ENCODE measurements at regions not wholly inside any gene's neighbourhood (a gene's known extent, or its start where the extent isn't known, plus 50 kb on each side); places are given as distances from the start of the nearest gene placed in this dataset.

DNA sequence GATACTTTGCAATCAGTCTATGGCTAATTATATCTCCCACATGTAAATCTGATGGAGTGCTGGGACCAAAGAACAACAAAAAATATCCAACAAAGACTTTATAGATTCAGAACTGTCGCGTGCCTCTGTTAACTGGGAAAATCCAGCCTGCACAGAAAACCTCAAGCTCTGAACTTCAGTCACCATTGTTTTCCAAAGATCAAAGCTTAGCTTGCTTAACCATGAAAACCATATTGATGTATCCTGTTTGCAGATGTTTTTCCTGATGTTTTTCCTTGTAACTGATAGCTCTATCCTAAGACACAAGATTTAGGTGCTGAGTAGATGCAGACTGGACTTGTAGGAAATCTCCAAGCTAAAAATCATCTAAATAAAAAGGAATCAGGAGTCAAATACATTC, 163.7 kb downstream of the GXYLT1 start:
- DNase-seq = no peak

DNA sequence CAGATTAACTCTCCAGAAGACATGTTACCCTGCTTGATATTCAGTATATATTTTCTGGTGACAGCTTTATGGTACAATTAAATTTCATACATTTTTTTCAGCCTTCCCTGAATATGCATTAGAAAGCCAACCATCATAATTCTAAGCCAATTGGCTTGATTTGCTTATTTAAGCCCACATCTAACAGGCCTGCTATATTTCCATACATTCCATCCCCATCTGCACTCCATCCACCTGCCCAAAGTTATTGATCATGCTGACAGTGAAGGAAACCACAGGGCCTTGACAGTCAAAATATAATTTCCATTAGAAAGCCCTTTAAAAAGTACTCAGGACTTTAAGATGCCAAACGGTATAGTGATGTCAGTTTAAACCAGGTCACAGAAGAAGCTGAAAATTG, 164.3 kb downstream of the GXYLT1 start:
- no peak for DNase-seq

DNA sequence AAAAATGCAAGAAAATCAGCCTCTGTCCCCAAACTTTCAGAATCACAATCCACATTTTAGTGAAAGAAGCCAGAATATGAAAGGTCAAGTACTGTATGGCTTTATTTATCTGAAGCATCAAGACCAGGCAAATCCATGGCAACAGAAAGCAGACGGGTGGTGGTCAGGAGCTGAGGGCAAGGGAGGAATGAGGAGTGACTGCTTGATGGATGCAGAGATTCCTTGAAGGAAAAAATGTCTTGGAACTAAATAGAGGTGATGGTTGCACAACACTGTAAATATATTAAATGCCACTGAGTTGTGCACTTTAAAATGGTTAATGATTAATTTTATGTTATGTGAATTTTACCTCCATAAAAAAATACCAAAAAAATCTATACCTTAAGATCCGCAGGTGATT, 165.1 kb downstream of the GXYLT1 start:
- no peak for DNase-seq

DNA sequence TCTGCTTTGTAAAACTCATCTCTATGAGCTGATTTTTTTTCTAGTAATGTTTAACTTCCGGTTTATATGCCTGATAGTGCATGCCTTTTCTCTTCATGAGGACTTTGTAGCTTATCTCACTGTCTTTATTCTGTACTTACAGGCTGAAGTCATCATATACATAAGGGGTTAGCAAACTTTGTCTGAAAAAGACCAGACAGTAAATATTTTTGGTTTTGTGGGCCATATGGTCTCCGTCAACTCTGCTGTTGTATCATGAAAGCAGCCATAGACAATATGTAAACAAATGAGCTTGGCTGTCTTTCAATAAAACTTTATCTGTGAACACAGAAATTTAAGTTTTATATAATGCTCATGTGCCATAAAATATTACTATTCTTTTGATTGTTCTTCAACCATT, 172.1 kb downstream of the GXYLT1 start:
- no peak for DNase-seq

DNA sequence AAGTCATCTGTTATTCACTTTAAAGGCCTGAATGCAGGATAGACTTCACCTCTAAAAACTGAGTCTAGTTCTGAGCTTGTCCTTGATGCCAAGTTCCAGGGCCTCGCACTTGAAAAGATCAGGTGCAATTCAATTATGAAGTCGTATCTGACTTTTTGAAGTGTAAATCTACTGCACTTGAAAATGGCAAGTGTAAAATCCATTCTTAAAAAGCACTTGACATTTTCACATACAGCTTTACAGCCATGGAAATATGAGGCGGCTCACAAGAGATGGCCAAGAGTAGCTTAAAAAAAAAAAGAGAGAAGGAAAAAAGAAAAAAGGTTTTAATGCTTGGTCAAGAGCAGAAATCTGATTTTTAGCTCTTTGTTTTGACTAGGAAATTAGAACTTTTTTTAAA, 172.5 kb downstream of the GXYLT1 start:
- DNase-seq = no peak

DNA sequence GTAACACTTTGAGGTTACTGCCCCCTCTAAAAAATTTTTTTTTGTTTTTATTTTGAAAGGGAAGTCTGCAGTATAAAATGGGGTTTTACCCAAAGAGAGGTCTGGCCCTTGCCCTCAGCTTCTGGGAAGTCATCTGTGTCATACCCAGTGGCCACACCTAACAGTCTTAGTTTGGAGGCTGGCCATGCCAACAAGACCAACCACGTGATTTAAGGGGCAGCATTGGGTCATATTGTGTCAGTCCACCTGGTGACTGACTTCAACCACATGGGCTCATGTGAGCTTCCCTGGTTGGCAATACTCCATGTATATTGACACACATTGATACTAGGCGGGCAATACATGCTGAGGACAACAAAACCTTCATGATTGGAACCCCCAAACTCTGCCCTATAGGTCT, 173.9 kb downstream of the GXYLT1 start:
- no peak for DNase-seq

DNA sequence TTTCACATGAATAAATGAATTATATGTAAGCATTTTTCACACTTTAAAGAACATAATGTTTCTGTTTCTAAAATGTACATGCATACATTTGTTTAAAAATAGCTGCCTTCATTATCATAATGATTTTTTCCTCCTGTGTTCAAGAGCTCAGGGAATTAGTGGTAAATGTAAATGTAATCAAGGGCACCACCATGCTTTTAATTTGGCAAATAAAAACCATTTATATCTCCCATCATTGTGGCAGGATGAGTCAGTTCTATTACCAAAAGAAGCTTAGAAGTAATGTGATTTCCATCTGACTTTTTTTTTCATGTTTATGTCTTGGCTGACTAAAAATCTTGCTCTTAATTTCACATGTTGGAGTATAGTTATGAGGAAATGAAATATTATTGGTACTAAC, 176.1 kb downstream of the GXYLT1 start:
- DNase-seq = no peak

DNA sequence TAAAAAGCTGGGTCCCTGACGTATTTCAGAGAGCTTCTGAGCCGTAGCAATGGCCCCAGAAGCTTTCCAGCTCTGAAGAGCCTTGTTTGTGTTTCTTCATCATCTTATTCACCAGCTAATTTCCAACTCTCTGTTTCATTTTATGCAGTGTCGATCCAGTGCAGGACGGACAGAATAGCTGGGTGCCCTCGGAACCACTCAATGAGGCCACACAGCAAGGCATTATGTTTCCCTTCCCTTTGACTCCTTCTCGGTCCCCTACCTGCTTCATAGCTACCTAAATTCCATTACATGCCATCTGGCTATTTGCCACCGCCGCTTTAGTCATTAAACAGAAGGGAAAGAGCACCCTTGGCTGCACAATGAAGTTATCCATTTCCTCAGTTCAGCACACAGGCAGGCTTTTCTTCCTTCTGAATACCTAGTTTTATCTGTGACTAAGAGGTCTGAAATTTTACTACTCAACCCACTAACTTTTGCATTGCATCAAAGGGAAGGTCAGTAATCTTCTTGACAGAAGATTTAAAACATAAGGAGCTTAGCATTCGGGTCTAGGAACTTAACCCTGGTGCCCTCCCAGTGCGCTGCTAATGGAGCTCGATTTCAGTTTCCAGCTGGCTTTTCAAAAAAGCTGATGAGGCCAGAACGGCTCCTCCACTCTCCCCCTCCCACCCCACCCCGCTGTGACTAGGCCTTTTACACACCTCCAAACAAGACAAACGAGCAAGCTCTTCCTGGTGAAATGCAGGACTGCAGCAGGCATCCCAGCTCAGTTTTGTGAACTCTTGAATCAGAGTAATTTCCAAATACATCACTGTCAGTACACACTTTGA, 176.8 kb downstream of the GXYLT1 start:
- DNase-seq = no peak

DNA sequence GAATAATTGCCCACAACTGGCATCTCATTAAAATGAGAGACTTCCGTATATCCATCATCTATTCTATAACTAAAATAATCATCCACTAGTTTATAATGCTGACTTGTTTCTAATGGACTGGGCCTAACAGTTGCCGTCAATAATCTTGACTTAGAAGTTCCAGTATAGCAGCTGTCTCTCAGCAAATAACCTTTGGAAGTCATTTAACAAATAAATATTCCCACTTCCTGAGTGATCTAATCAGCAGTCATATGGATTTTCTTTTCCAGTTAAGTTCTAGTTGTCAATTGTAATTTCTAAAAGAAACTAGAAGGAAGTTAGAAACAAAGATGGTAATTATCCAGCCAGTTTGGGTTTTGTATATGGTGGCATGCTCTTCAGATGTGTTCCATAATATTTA, 177.8 kb downstream of the GXYLT1 start:
- DNase-seq = no peak

DNA sequence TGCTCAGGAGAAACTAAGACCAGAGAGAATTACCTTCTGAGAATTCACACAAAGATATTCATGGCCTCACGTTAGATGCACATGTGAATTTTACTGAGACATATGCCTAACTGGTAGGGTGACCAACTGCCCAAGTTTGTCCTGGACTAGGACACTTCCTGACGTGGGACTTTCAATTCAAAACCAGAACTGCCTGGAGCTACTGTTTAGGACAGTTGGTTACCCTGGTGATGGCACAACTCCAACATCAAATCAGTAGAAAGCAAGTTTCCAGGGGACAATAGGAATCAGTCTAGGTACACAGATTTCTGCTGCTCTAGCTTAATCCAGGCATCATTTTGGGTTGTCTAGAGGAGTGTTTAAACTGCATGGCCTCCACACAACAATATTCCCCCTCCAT, 178.7 kb downstream of the GXYLT1 start:
- no peak for DNase-seq

DNA sequence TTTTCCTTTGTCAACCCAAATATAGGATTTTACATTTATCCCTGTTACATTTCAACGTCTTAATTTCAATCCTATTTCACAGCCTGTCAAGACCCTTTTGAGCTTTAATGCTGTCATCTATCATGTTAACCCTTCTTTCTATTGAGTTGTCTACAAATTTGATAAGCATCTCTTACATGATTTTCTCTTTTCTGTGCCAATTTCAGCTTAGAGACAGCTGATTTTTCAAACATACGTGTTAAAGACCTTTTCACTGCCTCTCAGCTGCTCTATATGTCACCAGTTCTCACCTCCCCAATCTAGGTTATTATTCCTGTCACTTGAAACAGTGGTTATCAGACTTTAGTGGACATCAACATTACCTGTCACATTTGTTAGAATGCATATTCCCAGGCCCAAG, 181.3 kb downstream of the GXYLT1 start:
- DNase-seq = no peak

DNA sequence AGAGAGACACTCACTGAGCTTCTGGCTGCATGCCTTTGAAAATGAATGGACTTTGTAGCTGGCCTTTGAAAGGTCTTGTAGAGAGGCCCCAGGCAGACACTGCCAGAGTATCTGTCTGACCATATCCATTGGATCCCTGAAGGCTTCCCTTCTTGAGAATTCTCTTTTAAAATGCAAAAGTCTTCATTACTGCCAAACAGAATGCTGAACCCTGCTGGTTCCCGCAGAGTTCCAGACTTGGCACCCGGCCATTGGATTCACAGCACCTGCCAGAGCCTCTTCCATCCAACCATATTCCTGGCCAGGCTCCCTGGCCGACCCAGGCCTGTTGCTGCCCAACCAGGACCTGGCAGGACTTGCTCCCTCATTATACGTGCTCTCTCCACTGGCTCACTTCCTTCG, 182.5 kb downstream of the GXYLT1 start:
- DNase-seq = no peak

DNA sequence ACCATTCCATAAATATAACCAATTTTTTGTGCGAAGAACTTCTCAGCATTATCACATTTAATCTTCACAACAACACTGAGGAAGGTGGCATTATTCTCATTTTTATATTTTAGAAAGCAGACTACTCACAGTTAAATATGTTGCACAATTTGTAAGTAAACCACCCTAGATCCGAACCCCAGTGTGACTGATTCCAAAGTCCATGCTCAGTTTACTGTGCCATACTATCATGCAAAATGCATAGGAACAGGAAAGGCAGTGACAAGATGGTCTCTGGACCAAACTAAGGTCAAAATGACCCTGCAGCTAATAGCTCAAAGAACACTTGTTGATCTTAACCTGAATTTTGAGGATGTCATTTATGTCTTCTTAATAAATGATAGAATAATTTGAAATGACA, 185.4 kb downstream of the GXYLT1 start:
- DNase-seq = no peak

DNA sequence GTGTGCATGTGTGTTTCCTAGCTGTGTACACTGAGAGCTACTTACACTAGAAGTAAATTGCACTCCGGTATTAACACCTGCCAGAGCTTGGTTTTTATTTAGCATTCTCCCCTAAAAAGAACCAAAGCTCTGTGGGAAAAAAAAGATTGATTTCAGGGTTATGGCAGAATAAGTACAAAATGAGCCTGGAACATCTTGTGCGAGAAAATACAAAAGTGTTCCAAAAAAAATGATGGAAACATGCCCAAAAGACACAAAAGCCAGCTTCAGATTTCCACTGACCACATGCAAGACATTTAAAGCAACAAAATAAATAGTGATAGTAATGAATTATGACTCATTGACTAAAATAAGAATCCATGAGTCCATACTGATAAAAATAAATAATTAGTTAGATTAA, 188.3 kb downstream of the GXYLT1 start:
- no peak for DNase-seq

DNA sequence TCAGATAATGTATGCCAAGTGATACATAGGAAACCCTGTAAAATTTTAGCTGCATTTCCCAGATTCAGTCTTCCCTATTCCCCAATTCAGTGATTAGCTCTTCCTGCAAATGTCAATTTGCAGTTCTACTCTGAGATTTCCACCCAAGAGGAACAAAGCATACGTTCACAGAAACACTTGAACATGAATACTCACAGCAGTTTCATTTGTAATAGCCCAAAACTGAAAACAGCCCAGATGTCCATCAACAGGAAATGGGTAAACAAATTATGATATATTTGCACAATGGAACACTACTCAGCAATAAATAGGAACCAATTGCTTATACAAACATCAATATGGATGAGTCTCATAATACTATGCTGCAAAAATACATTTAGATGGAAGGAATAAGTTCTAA, 194.2 kb downstream of the GXYLT1 start:
- no peak for DNase-seq

DNA sequence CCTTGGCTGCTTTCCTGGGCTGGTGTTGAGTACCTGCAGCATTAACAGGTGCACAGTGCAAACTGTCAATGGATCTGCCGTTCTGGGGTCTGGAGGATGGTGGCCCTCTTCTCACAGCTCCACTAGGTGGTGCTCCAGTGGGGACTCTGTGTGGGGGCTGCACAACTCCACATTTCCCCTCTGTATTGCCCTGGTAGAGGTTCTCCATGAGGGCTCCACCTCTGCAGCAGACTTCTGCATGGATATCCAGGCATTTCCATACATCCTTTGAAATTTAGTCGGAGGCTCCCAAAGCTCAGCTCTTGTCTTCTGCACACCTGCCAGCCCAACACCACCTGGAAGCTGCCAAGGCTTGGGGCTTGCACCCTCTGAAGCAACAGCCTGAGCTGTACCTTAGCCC, 198.6 kb downstream of the GXYLT1 start:
- no peak for DNase-seq

DNA sequence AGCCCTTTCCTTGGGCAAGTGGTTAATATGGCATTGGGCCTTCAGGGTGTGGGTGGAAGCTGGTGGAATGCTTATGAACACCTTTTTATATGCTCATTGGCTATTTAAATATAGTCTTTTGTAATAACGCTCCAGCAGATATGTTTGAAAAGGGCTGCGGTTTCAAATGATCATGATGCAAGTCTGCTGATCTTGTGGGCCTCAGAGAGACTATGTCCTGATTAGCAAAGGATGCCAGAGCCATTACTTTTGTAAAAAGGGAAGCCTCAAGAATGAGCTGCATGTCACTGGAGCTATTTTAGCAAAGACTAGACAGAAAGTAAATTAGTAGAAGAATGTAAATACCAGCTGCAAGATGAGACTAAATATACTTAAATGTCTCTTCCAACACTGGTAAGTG, 200.5 kb downstream of the GXYLT1 start:
- DNase-seq = peak; percentile 72

DNA sequence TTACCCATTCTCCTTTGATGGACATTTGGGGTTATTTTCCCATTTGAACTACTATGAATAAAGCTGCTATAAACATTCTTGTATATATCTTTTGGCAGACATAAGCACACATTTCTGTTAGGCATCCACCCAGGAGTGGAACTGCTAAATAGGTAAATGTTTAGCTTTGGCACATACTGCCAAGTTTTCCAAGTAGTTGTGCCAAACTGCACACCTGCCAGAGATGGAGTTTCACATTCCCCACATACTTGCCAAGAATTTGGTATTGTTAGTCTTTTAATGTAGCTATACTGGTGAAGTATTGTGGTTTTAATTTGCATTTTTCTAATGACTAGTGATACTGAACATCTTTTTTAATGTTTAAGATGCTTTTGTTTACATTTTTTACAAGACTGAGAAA, 201.0 kb downstream of the GXYLT1 start:
- DNase-seq = no peak

DNA sequence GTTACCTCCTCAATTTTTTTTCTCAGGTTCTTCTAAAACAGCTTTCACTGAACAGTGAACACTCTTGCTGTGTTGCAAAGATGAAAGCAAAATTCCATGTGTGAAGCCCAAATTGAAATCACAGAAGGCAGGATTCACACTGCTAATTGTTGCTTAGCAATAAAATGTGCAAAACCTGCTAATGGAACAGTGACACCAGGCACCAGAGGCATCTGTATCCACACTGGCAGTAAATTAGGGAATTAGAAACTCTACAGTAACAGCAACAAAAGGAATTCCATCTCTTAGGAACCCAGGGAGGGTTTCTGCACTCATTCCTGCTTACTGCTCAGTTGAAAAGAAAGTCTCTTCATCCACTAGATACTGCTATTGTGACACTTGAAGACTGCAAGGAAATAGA, 202.3 kb downstream of the GXYLT1 start:
- no peak for DNase-seq

DNA sequence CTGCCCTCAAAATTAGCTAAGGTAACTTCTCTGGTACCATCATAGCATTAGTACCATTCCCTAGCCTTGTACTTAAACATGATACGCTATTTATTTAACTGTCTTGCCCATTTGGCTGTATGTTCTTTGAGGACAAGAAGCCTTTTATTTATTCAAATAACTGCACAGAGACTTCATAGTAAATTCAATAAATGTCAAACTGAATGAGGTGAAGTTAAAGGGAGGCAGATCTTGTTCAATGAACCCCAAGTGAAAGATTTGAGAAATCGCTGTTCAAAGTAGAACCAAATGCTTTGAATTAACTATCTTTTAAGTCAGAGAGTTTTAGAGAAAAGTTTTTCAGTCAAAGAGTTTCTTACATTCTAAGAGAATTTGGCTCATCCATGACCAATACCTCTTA, 203.6 kb downstream of the GXYLT1 start:
- DNase-seq = no peak

DNA sequence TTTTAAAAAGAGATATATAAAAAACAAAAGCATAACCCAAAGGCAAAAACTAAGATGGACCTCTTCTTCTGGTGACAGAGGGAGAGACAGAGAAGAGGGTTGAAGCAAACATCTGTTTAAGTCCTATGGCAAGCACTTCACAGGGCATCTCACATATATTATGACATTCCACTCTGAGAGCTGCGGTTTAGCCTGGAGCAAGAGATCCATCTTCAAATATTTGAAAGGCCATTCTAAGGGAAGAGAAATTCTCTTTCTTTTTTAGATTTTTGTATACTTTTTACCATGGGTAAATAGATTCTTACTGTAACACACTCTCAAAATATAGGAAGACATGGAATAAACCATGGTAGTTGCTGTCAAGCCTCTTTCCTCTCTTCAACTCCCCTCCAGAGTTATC, 204.1 kb downstream of the GXYLT1 start:
- DNase-seq = no peak

DNA sequence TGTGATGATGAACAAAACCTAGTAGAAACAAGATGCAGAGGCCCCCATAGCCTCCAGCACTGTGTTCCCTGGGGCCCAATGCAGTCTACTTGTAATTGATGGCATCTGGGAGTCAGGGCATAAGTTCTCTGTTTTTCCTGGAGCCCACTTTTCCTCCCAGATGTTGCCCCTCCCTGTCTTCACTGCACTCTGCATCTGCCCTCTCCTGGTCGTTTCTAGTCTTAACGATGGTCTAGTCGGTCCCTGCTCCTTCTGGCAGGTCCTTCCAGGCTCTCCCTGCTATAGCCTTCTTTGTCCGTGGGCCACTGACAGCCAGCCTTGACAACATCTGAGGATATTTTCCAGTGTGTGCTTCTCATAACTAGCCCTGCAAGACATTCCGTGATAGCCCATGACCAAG, 208.3 kb downstream of the GXYLT1 start:
- no peak for DNase-seq

DNA sequence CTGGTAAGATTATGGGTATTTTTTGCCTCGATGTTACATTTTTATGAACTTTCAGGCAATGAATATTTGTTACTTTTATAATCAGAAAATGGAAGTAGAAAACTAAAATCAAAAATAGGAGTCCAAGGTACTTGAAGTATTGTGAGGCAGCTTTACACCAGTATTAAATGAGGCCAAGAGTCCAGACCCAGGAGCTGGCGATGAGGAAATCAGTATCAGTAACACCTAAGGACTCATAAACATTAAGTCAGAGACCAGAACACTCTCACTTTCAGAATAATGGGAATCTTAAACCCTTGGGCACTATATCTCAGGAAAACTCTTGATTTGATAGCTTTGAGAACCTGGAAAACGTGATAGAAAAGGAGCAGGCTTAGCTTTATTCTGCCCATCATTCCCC, 208.8 kb downstream of the GXYLT1 start:
- no peak for DNase-seq

DNA sequence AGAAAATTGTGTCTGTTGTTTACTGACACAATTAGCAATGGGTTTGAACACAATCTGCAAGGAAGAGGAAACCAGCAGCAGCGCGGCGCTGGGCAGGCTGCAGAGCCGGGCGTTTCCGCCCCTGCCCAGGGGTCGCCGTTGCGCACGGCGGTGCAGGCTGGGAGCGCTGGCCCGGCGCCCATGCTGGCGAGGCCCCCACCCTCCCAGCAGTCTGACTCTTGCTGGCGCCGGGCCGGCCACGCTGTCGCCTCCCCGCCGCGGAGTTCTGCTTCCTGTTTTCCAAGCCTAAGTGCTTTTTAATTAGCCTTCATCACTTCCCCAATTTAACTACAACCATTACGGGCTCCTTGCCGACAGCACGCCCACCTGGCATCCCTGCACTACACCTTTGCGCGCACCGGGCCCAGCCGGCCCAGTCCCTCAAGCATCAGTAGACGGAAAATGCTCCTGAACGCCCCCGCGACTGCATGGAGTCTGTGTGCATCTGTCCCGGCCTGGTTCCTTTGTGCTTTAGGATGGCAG, 212.1 kb downstream of the GXYLT1 start:
- peak; percentile 82 for DNase-seq

DNA sequence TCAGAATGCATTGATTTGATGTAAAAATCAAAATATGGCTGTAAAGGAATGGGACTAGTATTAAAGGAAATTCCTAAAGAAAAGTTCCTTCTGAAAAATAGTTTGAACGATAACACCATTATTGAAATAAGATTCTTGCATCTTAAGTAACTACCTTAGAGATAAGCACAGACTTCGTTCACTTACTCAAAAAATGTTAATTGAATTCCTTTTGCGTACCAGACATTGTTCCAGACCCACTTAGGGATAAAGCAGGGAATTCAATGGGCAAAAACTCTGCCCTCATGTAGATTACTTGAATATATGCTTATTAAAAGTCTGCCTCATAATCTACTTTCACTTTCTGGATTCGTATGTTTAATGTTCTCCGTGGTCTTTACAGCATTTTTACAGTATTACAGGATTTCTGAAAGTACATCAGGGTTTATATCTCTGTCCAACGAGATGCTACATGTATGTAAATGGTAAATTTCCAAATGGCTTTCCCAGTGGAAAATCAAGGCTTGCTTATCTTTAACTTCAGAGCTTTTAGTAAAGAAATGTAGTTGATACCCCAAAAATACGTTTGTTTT, 213.7 kb downstream of the GXYLT1 start:
- DNase-seq = no peak

Measured in MV-4-11 (cell line).